ENCODE measurements at regions not wholly inside any gene's neighbourhood (a gene's known extent, or its start where the extent isn't known, plus 50 kb on each side); places are given as distances from the start of the nearest gene placed in this dataset.
"Not testable (repeated sequence)": the region's sequence is repeated elsewhere in the genome, so short reads cannot be mapped to it uniquely, and the experiment has no call there.

DNA sequence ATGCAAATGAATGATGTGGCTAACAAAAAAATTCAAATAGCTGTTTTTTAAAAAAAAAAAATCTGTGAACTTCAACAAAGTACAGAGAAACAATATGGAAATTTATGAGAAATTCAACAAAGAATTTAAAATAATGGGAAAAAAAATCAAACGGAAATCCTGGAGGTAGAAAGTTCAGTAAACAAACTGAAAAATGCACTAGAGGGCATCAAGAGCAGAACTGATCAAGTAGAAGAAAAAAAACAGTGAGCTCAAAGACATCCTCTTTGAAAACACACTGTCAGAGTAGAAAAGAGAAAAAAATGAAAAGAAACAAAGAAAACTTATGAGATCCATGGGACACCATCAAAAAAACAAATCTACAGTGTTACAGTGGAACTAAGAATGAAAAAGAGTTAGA, 2191.1 kb upstream of the DEFB115 start:
- H2BK12ac ChIP-seq (ENCODE audit: insufficient read length, low read depth, low read length); H3K56ac ChIP-seq (ENCODE audit: insufficient read length, low read depth, low read length); H3K27me3 Mint-ChIP-seq (ENCODE audit: low read depth); H4K5ac ChIP-seq (ENCODE audit: insufficient read length, low read depth, low read length); H3K27me3 ChIP-seq (ENCODE audit: insufficient read depth, low read length); H3K18ac ChIP-seq (ENCODE audit: insufficient read length, low read depth, low read length); H3T11ph ChIP-seq (ENCODE audit: low read length); DNase-seq; H3K27ac Mint-ChIP-seq; H2BK5ac ChIP-seq (ENCODE audit: insufficient read length, low read length); H3K79me2 ChIP-seq (ENCODE audit: insufficient read depth, low read length); H4K20me1 ChIP-seq (ENCODE audit: control insufficient read depth, insufficient read depth, insufficient read length); H2BK120ac ChIP-seq (ENCODE audit: low read depth, low read length, poor library complexity, severe bottlenecking); H3K23ac ChIP-seq (ENCODE audit: insufficient read length, low read depth, low read length); H2AFZ ChIP-seq (ENCODE audit: low read length); H3K27ac ChIP-seq (ENCODE audit: insufficient read length, low read depth, low read length); H4K91ac ChIP-seq (ENCODE audit: insufficient read length, low read depth, low read length); H3K4me2 ChIP-seq (ENCODE audit: insufficient read depth, insufficient read length, low read length); H3K4me1 ChIP-seq (ENCODE audit: insufficient read depth, low read length); H4K8ac ChIP-seq (replicated peaks; ENCODE audit: insufficient read length, low read depth, low read length); H3K79me1 ChIP-seq (ENCODE audit: insufficient read depth, low read depth, low read length, poor library complexity, severe bottlenecking); H3K9ac ChIP-seq (ENCODE audit: extremely low read depth, insufficient read length, low read length); H3K14ac ChIP-seq (ENCODE audit: insufficient read depth, low read length); H3K4me3 Mint-ChIP-seq; H3K23me2 ChIP-seq (ENCODE audit: insufficient read length, low read depth, low read length, poor library complexity, severe bottlenecking); H2BK20ac ChIP-seq (ENCODE audit: low read depth, low read length, poor library complexity, severe bottlenecking); H3K4ac ChIP-seq (ENCODE audit: low read depth, low read length); H3K4me1 Mint-ChIP-seq; H2BK15ac ChIP-seq (ENCODE audit: low read depth, low read length); H2AK5ac ChIP-seq (ENCODE audit: insufficient read length, low read length): not testable (repeated sequence)
- no CpG with 5 or more reads among the region's 1 CpG for WGBS (ENCODE audit: extremely low coverage, insufficient read length, low lambda C conversion rate)
- Mint-ChIP-seq H3K9me3 (peaks cover 78 to 79% of the 10 kb centered on the region in 2 experiments), H3K36me3 (ENCODE audit: insufficient read depth in 1 of 3, low read depth in 3 of 3) (peaks cover 8 to 15% (median 9%) of the 10 kb centered on the region in 3 experiments)
- peaks cover 37% of the 10 kb centered on the region for H3K9me3 ChIP-seq (ENCODE audit: control insufficient read depth, low read depth, low read length)

DNA sequence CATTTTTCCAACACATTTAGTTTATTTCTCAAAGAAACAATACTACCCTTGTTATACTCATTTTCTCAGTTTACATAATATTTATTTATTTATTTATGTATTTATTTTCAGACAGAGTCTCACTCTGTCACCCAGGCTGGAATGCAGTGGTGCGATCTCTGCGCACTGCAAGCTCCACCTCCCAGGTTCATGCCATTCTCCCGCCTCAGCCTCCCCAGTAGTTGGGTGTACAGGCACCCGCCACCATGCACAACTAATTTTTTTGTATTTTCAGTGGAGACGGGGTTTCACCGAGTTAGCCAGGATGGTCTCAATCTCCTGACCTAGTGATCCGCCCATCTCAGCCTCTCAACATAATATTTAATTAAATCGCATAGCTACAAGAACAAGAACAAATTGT, 2183.8 kb upstream of the DEFB115 start:
- not testable (repeated sequence) for H2BK120ac ChIP-seq (ENCODE audit: low read depth, low read length, poor library complexity, severe bottlenecking); H3T11ph ChIP-seq (ENCODE audit: low read length); DNase-seq; H2AK5ac ChIP-seq (ENCODE audit: insufficient read length, low read length); H2BK15ac ChIP-seq (ENCODE audit: low read depth, low read length); H4K5ac ChIP-seq (ENCODE audit: insufficient read length, low read depth, low read length); H2BK5ac ChIP-seq (ENCODE audit: insufficient read length, low read length); H3K23me2 ChIP-seq (ENCODE audit: insufficient read length, low read depth, low read length, poor library complexity, severe bottlenecking); H2BK12ac ChIP-seq (ENCODE audit: insufficient read length, low read depth, low read length); H3K27me3 Mint-ChIP-seq (ENCODE audit: low read depth); H4K91ac ChIP-seq (ENCODE audit: insufficient read length, low read depth, low read length); H4K8ac ChIP-seq (replicated peaks; ENCODE audit: insufficient read length, low read depth, low read length); H4K20me1 ChIP-seq (ENCODE audit: control insufficient read depth, insufficient read depth, insufficient read length); H3K27ac ChIP-seq (ENCODE audit: insufficient read length, low read depth, low read length); H3K23ac ChIP-seq (ENCODE audit: insufficient read length, low read depth, low read length); H3K18ac ChIP-seq (ENCODE audit: insufficient read length, low read depth, low read length); H3K4me2 ChIP-seq (ENCODE audit: insufficient read depth, insufficient read length, low read length); H3K27me3 ChIP-seq (ENCODE audit: insufficient read depth, low read length); H3K4me1 Mint-ChIP-seq; H3K56ac ChIP-seq (ENCODE audit: insufficient read length, low read depth, low read length); H2BK20ac ChIP-seq (ENCODE audit: low read depth, low read length, poor library complexity, severe bottlenecking); H3K79me1 ChIP-seq (ENCODE audit: insufficient read depth, low read depth, low read length, poor library complexity, severe bottlenecking); H3K27ac Mint-ChIP-seq; H3K79me2 ChIP-seq (ENCODE audit: insufficient read depth, low read length); H3K4me3 Mint-ChIP-seq; H3K4ac ChIP-seq (ENCODE audit: low read depth, low read length); H3K14ac ChIP-seq (ENCODE audit: insufficient read depth, low read length); H3K9ac ChIP-seq (ENCODE audit: extremely low read depth, insufficient read length, low read length); H3K4me1 ChIP-seq (ENCODE audit: insufficient read depth, low read length); H2AFZ ChIP-seq (ENCODE audit: low read length)
- no CpG with 5 or more reads among the region's 8 CpGs for WGBS (ENCODE audit: extremely low coverage, insufficient read length, low lambda C conversion rate)
- peaks cover 29% of the 10 kb centered on the region for H3K9me3 ChIP-seq (ENCODE audit: control insufficient read depth, low read depth, low read length)
- Mint-ChIP-seq H3K9me3 (peaks cover 62 to 72% of the 10 kb centered on the region in 2 experiments), H3K36me3 (ENCODE audit: insufficient read depth in 1 of 3, low read depth in 3 of 3) (peaks cover 0 to 19% (median 11%) of the 10 kb centered on the region in 3 experiments; a peak in 6 of 7 replicates)
